Activated CD4-positive, alpha-beta T cell treated with anti-CD3 and anti-CD28 coated beads, Interleukin-2, amount 50 U/mL, for 4 hours (primary cell): ENCODE measurements at regions not wholly inside any gene's neighbourhood (a gene's known extent, or its start where the extent isn't known, plus 50 kb on each side); places are given as distances from the start of the nearest gene placed in this dataset.

Source experiments
- DNase-seq, 2 experiments: peaks; one replicate each; pipeline ENCODE4 v3.0.0-alpha.2; 2020

DNA sequence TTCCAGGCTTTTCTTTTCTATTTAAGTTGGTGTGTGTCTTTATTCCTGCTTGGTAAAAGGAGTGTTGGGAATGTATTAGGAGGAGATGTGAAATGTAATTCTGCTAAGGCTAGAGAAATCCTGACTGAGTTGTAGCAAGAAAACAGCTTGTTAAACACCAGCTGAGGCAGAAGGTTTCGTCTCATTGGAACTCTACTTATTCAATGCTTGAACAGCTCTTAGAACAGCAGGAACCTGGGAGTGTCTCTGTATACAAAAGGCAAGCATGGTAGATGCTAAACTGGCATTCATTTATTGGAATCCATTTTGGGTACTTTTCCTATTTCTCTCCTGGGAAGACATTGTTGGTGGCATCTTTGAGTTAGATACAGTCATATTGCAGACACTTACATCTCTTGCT is 280.9 kb downstream of the HRH4 start:
- no peak for DNase-seq

DNA sequence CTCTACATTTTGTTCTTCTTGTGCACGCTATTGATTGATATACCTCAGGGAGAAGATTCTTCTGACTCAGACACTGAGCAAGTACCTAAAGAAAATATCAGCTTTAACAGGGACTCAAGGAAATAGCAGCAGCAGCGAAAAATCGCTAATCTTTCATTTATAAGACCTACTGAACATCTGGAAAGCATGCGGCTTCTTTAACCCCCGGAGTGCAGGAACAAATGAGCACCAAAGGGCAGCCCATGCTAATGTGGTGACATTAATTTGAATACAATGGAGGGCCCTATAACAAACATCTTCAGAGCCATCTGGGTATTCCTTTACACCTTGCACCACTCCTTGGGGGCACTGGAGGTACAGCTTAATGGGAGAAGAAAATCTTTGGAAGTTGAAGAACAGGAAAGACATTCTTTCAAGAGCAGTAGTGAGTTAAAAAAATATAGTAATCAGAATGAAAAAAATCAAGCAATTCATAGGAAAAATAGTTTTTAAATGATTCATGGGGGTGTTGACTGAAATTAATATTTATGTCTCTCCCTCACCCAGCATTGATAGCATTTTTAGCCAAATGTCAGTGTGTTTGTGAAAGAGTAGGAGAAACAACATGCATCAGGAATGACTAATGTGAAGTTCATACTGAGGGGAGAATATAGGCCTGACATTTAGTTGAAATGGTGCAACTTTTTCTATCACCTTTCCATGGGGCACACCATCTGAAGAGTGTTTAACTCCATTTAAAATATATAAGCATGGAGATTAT is 281.7 kb downstream of the HRH4 start:
- no peak for DNase-seq

GRCh38 chr18:24754583-24755253 is 294.3 kb downstream of the HRH4 start:
- DNase-seq = no peak

DNA sequence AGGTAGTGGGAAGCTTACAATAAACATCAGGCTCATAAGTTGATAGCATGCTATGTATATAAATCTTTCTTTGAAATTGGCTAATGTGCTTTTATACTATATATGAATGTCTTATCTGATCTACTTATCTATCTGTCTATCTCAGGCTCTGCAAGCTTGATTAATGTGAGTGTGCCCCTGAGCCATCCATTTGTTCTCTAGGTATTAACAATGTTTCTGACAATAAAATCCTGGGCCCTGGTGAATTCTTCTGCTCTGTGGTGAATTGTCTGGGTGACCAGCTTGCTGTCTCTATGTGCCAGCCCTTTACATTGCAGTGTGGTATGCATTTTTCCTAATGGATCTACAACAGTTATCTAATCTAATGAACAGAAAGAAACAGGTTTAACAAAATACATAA is 295.9 kb downstream of the HRH4 start:
- DNase-seq = no peak

- DNase-seq = no peak
Measured at GRCh38 chr18:24757134-24757533, 296.7 kb downstream of the HRH4 start.

DNA sequence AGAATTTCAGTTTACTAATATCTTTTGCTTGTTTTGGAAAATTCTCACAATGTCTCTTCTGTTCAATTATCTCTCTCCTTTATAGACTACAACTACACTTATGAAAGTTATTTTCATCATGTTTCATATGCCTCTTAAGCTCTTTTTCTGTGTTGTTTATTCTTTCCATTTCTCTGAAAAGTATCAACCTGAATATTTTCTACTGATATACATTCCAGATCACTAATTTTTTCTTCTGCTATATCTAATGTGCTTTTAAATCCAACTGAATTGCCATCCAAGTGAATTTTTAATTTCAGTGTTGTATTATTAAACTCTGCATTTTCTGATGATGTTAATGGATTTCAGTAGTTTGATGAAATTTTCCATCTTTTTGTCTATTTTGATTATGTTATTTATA is 301.3 kb downstream of the HRH4 start:
- DNase-seq = no peak

DNA sequence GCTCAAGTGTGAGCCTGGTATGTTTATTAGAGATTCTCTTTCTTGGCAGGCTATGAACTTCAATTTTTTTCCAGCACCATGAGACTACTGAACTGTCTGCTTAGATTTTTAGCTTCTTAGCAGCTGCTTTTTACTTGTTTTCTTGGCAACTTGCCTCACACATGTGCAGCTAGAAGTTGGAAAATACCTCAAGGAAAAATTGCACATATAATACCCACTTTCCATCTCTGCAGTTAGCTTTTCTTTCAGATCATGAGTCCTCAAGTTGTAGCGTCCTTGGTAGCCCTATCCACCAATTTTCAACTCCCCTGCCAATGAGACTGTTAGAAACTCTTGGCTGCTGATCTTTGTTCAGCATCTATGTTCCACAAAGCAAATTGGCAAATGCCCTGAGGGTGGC is 302.1 kb downstream of the HRH4 start:
- no peak for DNase-seq

GRCh38 chr18:24763765-24764513 is 303.5 kb downstream of the HRH4 start:
- DNase-seq = no peak

DNA sequence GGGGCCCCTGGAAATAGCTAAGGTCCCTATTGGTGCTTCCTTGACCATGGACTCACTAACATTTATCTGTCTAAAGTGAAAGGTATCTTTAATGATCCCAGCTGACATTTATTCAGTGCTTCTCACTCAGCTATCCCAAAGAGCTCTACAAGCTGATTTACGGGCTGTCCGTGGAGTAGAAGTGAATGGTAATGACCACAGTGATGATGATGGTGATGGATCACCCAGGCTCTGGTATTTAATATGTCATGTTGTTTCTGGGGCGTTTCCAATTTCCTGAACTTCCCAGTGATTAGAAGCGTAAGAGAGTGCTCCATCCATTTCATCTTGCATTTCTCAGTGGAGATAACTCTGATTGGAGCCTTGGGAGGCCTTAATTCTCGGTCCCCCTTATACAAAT is 304.3 kb downstream of the HRH4 start:
- DNase-seq = no peak

GRCh38 chr18:24766376-24766775 is 305.9 kb downstream of the HRH4 start:
- DNase-seq = no peak

- no peak for DNase-seq
Measured at GRCh38 chr18:24770311-24771024, 310.0 kb downstream of the HRH4 start.

DNA sequence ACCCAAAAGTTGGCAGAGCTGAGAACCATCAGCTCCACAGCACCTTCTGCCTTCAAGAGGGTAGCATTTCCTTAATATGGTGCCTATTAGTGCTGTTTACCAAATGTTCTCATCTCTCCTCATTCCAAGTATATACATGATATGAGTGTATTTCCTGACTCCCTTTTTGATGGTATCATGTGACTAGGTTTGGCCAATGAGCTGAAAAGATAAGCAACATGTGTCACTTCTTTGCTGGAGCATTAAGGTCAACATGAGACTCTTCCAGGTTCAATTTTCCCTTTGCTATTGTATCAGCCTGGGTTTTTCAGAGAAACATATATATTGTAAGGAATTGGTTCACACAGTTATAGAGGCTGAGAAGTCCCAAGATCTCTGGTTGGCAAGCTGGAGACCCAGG is 310.9 kb downstream of the HRH4 start:
- DNase-seq = no peak

GRCh38 chr18:24773101-24773500 is 312.7 kb downstream of the HRH4 start:
- no peak for DNase-seq

DNA sequence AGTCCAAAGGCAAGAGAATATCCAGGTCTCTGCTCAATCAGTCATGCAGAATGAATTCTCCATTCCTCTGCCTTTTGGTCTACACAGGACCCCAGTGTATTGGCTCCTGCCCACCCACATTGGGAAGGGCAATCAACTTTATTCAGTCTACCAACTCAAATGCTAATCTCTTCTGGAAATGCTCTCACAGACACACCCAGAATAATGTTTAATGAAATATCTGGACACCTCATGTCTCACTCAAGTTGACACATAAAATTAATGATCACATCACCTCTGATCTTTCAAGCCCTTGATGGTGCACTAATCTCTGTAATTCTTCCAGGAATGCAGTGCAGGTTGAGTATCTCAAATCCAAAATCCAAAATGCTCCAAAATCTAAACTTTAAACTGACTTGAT is 315.6 kb downstream of the HRH4 start:
- DNase-seq = no peak

DNA sequence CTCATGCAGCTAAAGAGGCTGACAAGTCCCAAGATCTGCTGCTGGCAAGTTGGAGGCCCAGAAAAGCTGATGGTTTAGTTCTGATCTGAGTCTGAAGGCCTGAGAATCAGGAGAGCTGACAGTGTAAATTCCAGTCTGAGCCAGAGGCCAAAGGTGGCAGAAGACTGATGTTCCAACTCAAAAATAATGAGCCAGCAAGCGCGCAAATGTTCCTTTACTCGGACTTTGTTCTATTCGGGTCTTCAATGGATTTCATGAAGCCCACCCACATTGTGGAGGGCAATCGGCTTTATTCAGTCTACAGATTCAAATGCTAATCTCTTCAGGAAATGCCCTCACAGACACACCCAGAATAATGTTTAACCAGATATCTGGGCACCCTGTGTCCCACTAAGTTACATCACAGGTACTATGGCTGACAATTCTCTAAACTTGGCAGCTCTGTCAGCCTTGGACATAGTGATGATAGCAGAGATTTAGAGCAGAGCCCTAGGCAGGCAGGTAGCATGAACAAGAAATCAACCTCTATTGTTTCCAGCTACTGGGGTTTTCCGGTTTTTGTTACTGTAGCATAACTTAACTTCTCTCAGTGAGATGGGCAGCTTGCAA is 318.5 kb downstream of the HRH4 start:
- DNase-seq = no peak

GRCh38 chr18:24782566-24782965 is 322.1 kb downstream of the HRH4 start:
- DNase-seq = no peak

DNA sequence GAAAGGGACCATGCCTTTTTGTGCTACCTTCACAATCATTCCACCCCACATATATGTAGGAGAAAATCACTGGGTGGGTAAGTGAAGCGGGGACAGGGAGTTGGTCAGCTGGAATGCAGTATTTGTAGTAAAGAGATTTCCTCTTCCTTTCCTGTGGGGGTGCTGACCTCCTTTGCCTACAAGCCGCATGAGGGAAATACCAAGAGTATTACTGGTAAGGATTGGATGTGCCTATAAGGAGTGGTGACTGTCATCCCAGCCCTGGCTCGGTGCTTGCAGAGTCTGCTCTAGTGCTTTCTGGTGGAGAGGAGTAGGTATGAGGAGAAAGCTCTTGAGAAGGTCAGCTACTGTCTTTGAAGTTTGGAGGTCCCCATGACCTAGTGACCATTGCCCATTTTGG is 324.6 kb downstream of the HRH4 start:
- no peak for DNase-seq

- no peak for DNase-seq
Measured at GRCh38 chr18:24786027-24786426, 325.6 kb downstream of the HRH4 start.

GRCh38 chr18:24790347-24790746 is 329.9 kb downstream of the HRH4 start:
- DNase-seq = no peak

- no peak for DNase-seq
Measured at GRCh38 chr18:24791751-24792545, 331.5 kb downstream of the HRH4 start.

DNA sequence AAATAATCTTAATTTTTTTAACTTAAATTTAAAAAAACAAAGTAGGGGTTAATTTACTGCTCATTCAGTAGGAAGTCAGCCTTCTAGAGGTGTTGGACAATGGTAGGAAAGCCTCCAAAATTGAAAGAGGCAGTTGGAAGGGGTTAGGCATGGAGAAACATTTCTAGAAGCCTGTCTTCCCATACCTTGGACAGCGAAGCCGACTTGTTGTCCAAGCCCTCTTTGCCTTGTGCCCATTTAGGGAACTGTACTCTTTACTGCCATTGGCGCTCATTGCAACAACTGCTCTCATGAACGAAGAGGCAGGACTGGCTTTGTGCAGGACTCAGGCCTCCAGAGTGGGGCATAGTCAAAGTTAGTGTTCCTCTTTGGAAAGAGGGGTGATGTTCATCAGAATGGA is 333.3 kb downstream of the HRH4 start:
- DNase-seq = no peak

DNA sequence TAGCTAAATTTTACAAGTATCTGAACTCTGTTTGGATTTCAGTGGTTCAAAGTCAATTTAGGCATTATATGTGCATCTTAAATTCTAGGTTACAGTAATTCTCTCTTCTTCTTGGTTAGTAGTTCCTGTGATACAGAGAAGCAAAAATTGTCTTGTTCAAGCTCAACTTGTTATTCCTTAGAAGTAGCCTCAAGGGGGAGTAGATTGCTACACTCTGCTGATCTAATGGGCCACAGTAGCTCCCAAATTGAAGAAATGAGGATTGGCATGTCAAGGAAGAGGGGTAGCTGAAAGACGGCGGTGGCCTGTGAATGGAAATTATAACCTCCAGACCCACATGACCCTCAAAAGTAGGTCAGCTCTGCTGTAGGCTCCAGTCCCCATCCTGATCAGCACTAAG is 334.7 kb downstream of the HRH4 start:
- DNase-seq = no peak
